AG09309 (cell line): ENCODE measurements at regions not wholly inside any gene's neighbourhood (a gene's known extent, or its start where the extent isn't known, plus 50 kb on each side); places are given as distances from the start of the nearest gene placed in this dataset.

Experiments
- DNase-seq: peaks from one replicate; pipeline ENCODE4 v3.0.0-alpha.2; 2010; ENCODE audit warnings: low read depth
- H3K4me3 ChIP-seq: 2 replicates; pipeline ENCODE4 v1.5.1; 2011; ENCODE audit warnings: mild to moderate bottlenecking, low read depth, low read length, moderate library complexity; ENCODE audit not compliant: control insufficient read depth
- CTCF ChIP-seq: IDR thresholded peaks from 2 replicates; pipeline ENCODE4 v1.5.1; 2011; ENCODE audit warnings: mild to moderate bottlenecking, low read depth, low read length, inconsistent platforms; ENCODE audit not compliant: insufficient read depth, control insufficient read depth; ENCODE audit errors: missing control alignments

GRCh38 chr2:22824618-22825017 is 560.4 kb upstream of the KLHL29 start:
- no peak for TF ChIP-seq CTCF
- no peak for DNase-seq
- H3K4me3 ChIP-seq, result no peak overlapping the region

GRCh38 chr2:22826703-22827102 is 558.3 kb upstream of the KLHL29 start:
- no peak for DNase-seq
- no peak overlapping the region for H3K4me3 ChIP-seq
- no peak for TF ChIP-seq CTCF

- H3K4me3 ChIP-seq, result no peak overlapping the region
- no peak for DNase-seq
- no peak for TF ChIP-seq CTCF
Measured at GRCh38 chr2:22829791-22830190, 555.2 kb upstream of the KLHL29 start.

GRCh38 chr2:22832196-22832595 is 552.8 kb upstream of the KLHL29 start:
- no peak overlapping the region for H3K4me3 ChIP-seq
- no peak for TF ChIP-seq CTCF
- no peak for DNase-seq

GRCh38 chr2:22838461-22838860 is 546.5 kb upstream of the KLHL29 start:
- TF ChIP-seq CTCF, result no peak
- H3K4me3 ChIP-seq, result no peak overlapping the region
- DNase-seq, result no peak

GRCh38 chr2:22842205-22842869 is 542.6 kb upstream of the KLHL29 start:
- no peak for DNase-seq
- H3K4me3 ChIP-seq, result no peak overlapping the region
- no peak for TF ChIP-seq CTCF
